ENCODE measurements at regions not wholly inside any gene's neighbourhood (a gene's known extent, or its start where the extent isn't known, plus 50 kb on each side); places are given as distances from the start of the nearest gene placed in this dataset.

DNA sequence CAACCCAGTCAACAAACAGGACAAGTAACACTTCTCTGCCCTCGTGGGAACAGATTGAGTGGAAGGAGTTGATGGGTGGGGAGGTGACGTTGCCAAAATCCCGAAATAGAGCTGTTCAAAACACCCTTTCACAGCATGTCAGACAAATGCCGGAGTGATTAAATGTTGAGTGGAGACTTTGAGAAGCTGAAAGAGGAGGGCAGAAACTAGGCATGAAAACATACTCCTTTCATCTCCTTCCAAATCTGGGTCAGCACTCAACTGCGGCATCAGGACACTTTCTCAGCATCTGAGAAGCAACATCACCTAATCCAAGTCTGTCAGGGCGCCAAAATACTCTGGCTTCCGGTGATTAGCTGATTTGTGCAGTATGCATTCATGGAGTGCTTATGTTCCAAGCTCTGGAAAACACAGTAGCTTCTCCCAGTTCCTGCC lies 51.5 kb upstream of the MRI1 start:
- H3K4me3 ChIP-seq, result no peak overlapping the region
- TF ChIP-seq POLR2A (IDR thresholded peaks at IDR 0.05), result no peak
- no peak for TF ChIP-seq POLR2AphosphoS5 (IDR thresholded peaks at IDR 0.05)
- no peak for TF ChIP-seq EP300 (IDR thresholded peaks at IDR 0.05; ENCODE audit: low read depth)
- peaks cover 0 to 3% of the 10 kb centered on the region in 2 donors for H3K9me3 ChIP-seq
- intact Hi-C loops (cut with DNase I; ENCODE audit: low total_unique reads) (loop anchor here (5.0 kb wide), 1 partner anchor 115 kb away; no protein-coding TSS in a partner anchor), in situ Hi-C loops (cut with MboI; ENCODE audit: low pct_ligation_motif_present in 1 of 4, low pct_unique_long_range_greater_than_20kb in 1 of 4, low sequenced_read_pairs in 3 of 4) (loop anchor here in 3 of 4 donors (10.0 to 25.0 kb wide), 4 partner anchors 100 to 425 kb away; no protein-coding TSS in a partner anchor)
- WGBS, 2 donors (ENCODE audit: low coverage in 1 of 2), result 53 to 55% methylated on average over 3 to 7 of the region's 7 CpGs
- H3K27me3 ChIP-seq, result no peaks in the 10 kb centered on the region
- H3K27ac ChIP-seq, result no peak overlapping the region
- DNase-seq, result no peak
- H3K36me3 ChIP-seq, result no peaks in the 10 kb centered on the region
- H3K4me1 ChIP-seq, result peaks cover 0 to 4% (median 0%) of the 10 kb centered on the region in 4 donors

DNA sequence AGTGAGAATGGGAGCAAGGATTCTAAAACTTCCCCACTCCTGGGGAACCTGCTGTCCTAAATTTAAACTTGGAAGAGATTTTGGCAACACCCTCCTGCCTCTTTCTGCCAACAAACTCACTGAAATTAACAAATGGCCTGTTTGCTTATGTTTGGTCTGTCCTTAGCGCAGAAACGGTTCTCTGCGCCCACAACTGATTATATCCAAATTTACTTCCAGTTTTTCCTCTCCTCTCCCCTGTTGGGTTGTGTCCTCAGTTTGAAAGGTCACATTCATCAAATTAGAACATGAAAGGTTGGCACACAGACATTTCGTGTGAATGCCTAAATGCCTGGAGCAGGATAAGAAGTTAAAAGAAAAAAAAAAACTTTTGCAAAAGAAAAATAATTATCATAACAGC lies 56.4 kb upstream of the MRI1 start:
- TF ChIP-seq POLR2AphosphoS5 (IDR thresholded peaks at IDR 0.05) (no peak), EP300 (IDR thresholded peaks at IDR 0.05; ENCODE audit: low read depth) (no peak), POLR2A (IDR thresholded peaks at IDR 0.05) (no peak)
- TF ChIP-seq, protein P1, sequence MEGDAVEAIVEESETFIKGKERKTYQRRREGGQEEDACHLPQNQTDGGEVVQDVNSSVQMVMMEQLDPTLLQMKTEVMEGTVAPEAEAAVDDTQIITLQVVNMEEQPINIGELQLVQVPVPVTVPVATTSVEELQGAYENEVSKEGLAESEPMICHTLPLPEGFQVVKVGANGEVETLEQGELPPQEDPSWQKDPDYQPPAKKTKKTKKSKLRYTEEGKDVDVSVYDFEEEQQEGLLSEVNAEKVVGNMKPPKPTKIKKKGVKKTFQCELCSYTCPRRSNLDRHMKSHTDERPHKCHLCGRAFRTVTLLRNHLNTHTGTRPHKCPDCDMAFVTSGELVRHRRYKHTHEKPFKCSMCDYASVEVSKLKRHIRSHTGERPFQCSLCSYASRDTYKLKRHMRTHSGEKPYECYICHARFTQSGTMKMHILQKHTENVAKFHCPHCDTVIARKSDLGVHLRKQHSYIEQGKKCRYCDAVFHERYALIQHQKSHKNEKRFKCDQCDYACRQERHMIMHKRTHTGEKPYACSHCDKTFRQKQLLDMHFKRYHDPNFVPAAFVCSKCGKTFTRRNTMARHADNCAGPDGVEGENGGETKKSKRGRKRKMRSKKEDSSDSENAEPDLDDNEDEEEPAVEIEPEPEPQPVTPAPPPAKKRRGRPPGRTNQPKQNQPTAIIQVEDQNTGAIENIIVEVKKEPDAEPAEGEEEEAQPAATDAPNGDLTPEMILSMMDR (IDR thresholded peaks at IDR 0.05), result no peak
- H3K9me3 ChIP-seq, result no peaks in the 10 kb centered on the region
- in situ Hi-C loops (cut with MboI; ENCODE audit: low pct_ligation_motif_present in 1 of 4, low pct_unique_long_range_greater_than_20kb in 1 of 4, low sequenced_read_pairs in 3 of 4) (loop anchor here in 2 of 4 donors (25.0 kb wide), 2 partner anchors 96 to 421 kb away; no protein-coding TSS in a partner anchor), intact Hi-C loops (cut with DNase I; ENCODE audit: low total_unique reads) (no loop called here)
- WGBS, 2 donors (ENCODE audit: low coverage in 1 of 2), result 32 to 37% methylated on average over 3 to 4 of the region's 4 CpGs
- H3K4me1 ChIP-seq, result peaks cover 0 to 4% (median 0%) of the 10 kb centered on the region in 4 donors
- no peaks in the 10 kb centered on the region for H3K27me3 ChIP-seq
- no peak for DNase-seq
- no peak overlapping the region for H3K4me3 ChIP-seq
- no peaks in the 10 kb centered on the region for H3K36me3 ChIP-seq
- no peak overlapping the region for H3K27ac ChIP-seq

DNA sequence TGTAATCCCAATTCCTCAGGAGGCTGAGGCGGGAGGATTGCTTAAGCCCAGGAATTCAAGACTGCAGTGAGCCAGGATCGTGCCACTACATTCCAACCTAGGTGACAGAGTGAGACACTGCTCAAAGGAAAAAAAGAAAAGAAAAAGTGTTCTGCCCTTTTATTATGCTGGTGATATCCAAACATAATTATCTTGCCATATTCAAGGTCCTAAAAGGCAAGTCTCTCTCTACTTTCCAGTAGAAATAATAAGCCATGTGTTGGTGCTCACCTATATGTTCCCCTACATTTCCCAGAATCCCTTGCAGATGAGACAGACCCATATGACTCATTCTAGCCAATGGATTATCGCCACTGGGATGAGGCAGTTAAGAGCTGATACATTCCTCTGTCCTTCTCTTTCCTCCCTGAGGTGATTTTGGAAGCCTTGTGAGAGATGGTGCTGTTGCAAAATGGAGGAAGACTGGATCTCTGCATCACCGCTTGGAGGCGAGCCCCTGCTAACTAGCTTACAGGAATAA lies 58.3 kb upstream of the MRI1 start:
- in situ Hi-C loops (cut with MboI; ENCODE audit: low pct_ligation_motif_present in 1 of 4, low pct_unique_long_range_greater_than_20kb in 1 of 4, low sequenced_read_pairs in 3 of 4), result loop anchor here in 2 of 4 donors (25.0 kb wide), 2 partner anchors 94 to 419 kb away; no protein-coding TSS in a partner anchor
- no peaks in the 10 kb centered on the region for H3K36me3 ChIP-seq

DNA sequence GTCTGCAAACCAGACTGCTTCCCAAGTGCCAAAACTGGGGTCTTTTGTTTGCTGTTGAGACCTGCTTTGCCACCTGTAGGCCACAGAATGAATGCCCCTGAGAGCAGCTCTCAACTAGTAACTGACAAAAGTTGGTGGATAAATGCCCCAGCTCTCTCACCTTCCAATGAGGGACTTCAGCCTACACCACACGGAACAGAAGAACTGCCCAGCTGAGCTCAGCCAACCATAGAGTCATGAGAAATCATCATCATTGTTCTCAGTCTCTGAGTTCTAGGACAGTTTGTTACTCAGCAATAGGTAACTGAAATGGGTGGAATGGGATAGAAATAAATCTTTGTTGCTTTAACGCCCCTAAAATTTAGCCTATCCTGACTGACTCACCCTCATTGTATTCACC lies 59.1 kb upstream of the MRI1 start:
- intact Hi-C loops (cut with DNase I; ENCODE audit: low total_unique reads), result no loop called here
- Histone ChIP-seq H3K27ac (no peak overlapping the region), H3K36me3 (no peaks in the 10 kb centered on the region), H3K4me1 (peaks cover 0 to 4% (median 0%) of the 10 kb centered on the region in 4 donors), H3K9me3 (no peaks in the 10 kb centered on the region), H3K27me3 (peaks cover 8% of the 10 kb centered on the region), H3K4me3 (no peak overlapping the region)
- no peak for TF ChIP-seq POLR2AphosphoS5 (IDR thresholded peaks at IDR 0.05)
- TF ChIP-seq POLR2A (IDR thresholded peaks at IDR 0.05), result no peak
- TF ChIP-seq EP300 (IDR thresholded peaks at IDR 0.05; ENCODE audit: low read depth), result no peak
- TF ChIP-seq, protein P1 (IDR thresholded peaks at IDR 0.05), result no peak
- WGBS, 2 donors (ENCODE audit: low coverage in 1 of 2), result 88 to 100% methylated on average over 1 to 2 of the region's 2 CpGs
- in situ Hi-C loops (cut with MboI; ENCODE audit: low pct_ligation_motif_present in 1 of 4, low pct_unique_long_range_greater_than_20kb in 1 of 4, low sequenced_read_pairs in 3 of 4), result loop anchor here in 2 of 4 donors (25.0 kb wide), 2 partner anchors 93 to 418 kb away; no protein-coding TSS in a partner anchor
- no peak for DNase-seq

More for the DNA sequence above, 58.3 kb upstream of the MRI1 start:
- TF ChIP-seq POLR2AphosphoS5 (IDR thresholded peaks at IDR 0.05), result no peak
- TF ChIP-seq, protein P1 (IDR thresholded peaks at IDR 0.05), result no peak
- no peak for TF ChIP-seq POLR2A (IDR thresholded peaks at IDR 0.05)
- TF ChIP-seq EP300 (IDR thresholded peaks at IDR 0.05; ENCODE audit: low read depth), result no peak
- intact Hi-C loops (cut with DNase I; ENCODE audit: low total_unique reads), result no loop called here
- peaks cover 0 to 4% (median 0%) of the 10 kb centered on the region in 4 donors for H3K4me1 ChIP-seq
- no peak overlapping the region for H3K27ac ChIP-seq
- no peaks in the 10 kb centered on the region for H3K9me3 ChIP-seq
- H3K4me3 ChIP-seq, result no peak overlapping the region
- 87 to 89% methylated on average over 5 of the region's 5 CpGs for WGBS, 2 donors (ENCODE audit: low coverage in 1 of 2)
- DNase-seq, result no peak
- H3K27me3 ChIP-seq, result peaks cover 7% of the 10 kb centered on the region
